Activated naive CD8-positive, alpha-beta T cell treated with anti-CD3 and anti-CD28 coated beads, Interleukin-2, amount 50 U/mL, for 24 hours (primary cell): ENCODE measurements at regions not wholly inside any gene's neighbourhood (a gene's known extent, or its start where the extent isn't known, plus 50 kb on each side); places are given as distances from the start of the nearest gene placed in this dataset.

Source experiments
- ATAC-seq: fragments of 150-1000 bp; cut with Tn5 transposase; one replicate; pipeline ENCODE4 v1.10.0; 2021
- DNase-seq: peaks from one replicate; pipeline ENCODE4 v3.0.0; 2021
- H3K27ac Mint-ChIP-seq: one replicate; pipeline ENCODE4 v1.8.0; 2021; ENCODE audit warnings: mild to moderate bottlenecking, mixed read lengths
- H3K27me3 Mint-ChIP-seq: one replicate; pipeline ENCODE4 v1.8.0; 2021; ENCODE audit warnings: mixed read lengths
- H3K36me3 Mint-ChIP-seq: one replicate; pipeline ENCODE4 v1.8.0; 2021; ENCODE audit warnings: low read depth, mixed read lengths
- H3K4me1 Mint-ChIP-seq: one replicate; pipeline ENCODE4 v1.8.0; 2021; ENCODE audit warnings: mixed read lengths
- H3K4me3 Mint-ChIP-seq: one replicate; pipeline ENCODE4 v1.8.0; 2021; ENCODE audit warnings: mild to moderate bottlenecking, moderate library complexity, mixed read lengths
- H3K9me3 Mint-ChIP-seq: one replicate; pipeline ENCODE4 v1.8.0; 2021; ENCODE audit warnings: mixed read lengths

- H3K4me3 Mint-ChIP-seq: no peak overlapping the region
- no peak for DNase-seq
- H3K36me3 Mint-ChIP-seq: no peaks in the 10 kb centered on the region
- no peak for ATAC-seq
- H3K27ac Mint-ChIP-seq: no peak overlapping the region
- peaks cover 6% of the 10 kb centered on the region for H3K4me1 Mint-ChIP-seq
- peaks cover 8% of the 10 kb centered on the region for H3K9me3 Mint-ChIP-seq
- H3K27me3 Mint-ChIP-seq: no peaks in the 10 kb centered on the region
Measured at GRCh38 chr4:95979961-95980876, 140.3 kb downstream of the PDHA2 start.

- peaks cover 6% of the 10 kb centered on the region for H3K4me1 Mint-ChIP-seq
- no peaks in the 10 kb centered on the region for H3K27me3 Mint-ChIP-seq
- H3K9me3 Mint-ChIP-seq: peaks cover 8% of the 10 kb centered on the region
- no peak for DNase-seq
- ATAC-seq: no peak
- H3K36me3 Mint-ChIP-seq: no peaks in the 10 kb centered on the region
- H3K4me3 Mint-ChIP-seq: no peak overlapping the region
- no peak overlapping the region for H3K27ac Mint-ChIP-seq
Measured at GRCh38 chr4:95980877-95981360, 141.0 kb downstream of the PDHA2 start.

- Mint-ChIP-seq H3K27me3 (no peaks in the 10 kb centered on the region), H3K9me3 (peaks cover 8% of the 10 kb centered on the region), H3K27ac (no peak overlapping the region), H3K36me3 (no peaks in the 10 kb centered on the region), H3K4me3 (no peak overlapping the region), H3K4me1 (peaks cover 6% of the 10 kb centered on the region)
- DNase-seq: no peak
- ATAC-seq: no peak
Measured at GRCh38 chr4:95981591-95981990, 141.7 kb downstream of the PDHA2 start.

GRCh38 chr4:95982516-95982915 lies 142.6 kb downstream of the PDHA2 start:
- DNase-seq (no peak), ATAC-seq (no peak)
- no peaks in the 10 kb centered on the region for H3K36me3 Mint-ChIP-seq
- no peaks in the 10 kb centered on the region for H3K27me3 Mint-ChIP-seq
- no peak overlapping the region for H3K4me3 Mint-ChIP-seq
- peaks cover 6% of the 10 kb centered on the region for H3K4me1 Mint-ChIP-seq
- no peak overlapping the region for H3K27ac Mint-ChIP-seq
- H3K9me3 Mint-ChIP-seq: peaks cover 8% of the 10 kb centered on the region

- Mint-ChIP-seq H3K9me3 (peaks cover 8% of the 10 kb centered on the region), H3K27ac (no peak overlapping the region), H3K4me3 (no peak overlapping the region), H3K27me3 (no peaks in the 10 kb centered on the region), H3K36me3 (no peaks in the 10 kb centered on the region), H3K4me1 (peaks cover 6% of the 10 kb centered on the region)
- DNase-seq (no peak), ATAC-seq (no peak)
Measured at GRCh38 chr4:95984081-95984480, 144.2 kb downstream of the PDHA2 start.

- no peaks in the 10 kb centered on the region for H3K36me3 Mint-ChIP-seq
- no peak overlapping the region for H3K27ac Mint-ChIP-seq
- no peak for ATAC-seq
- no peak overlapping the region for H3K4me3 Mint-ChIP-seq
- H3K9me3 Mint-ChIP-seq: peaks cover 8% of the 10 kb centered on the region
- DNase-seq: no peak
- peaks cover 6% of the 10 kb centered on the region for H3K4me1 Mint-ChIP-seq
- H3K27me3 Mint-ChIP-seq: no peaks in the 10 kb centered on the region
Measured at GRCh38 chr4:95985051-95985450, 145.2 kb downstream of the PDHA2 start.

GRCh38 chr4:95985791-95986550 lies 146.1 kb downstream of the PDHA2 start:
- ATAC-seq: no peak
- Mint-ChIP-seq H3K9me3 (peaks cover 8% of the 10 kb centered on the region), H3K27me3 (no peaks in the 10 kb centered on the region), H3K36me3 (no peaks in the 10 kb centered on the region), H3K4me1 (peaks cover 6% of the 10 kb centered on the region), H3K4me3 (no peak overlapping the region), H3K27ac (no peak overlapping the region)
- DNase-seq: no peak

GRCh38 chr4:95987851-95988250 lies 148.0 kb downstream of the PDHA2 start:
- Mint-ChIP-seq H3K4me3 (no peak overlapping the region), H3K9me3 (peaks cover 8% of the 10 kb centered on the region), H3K4me1 (peaks cover 6% of the 10 kb centered on the region), H3K27me3 (no peaks in the 10 kb centered on the region), H3K36me3 (no peaks in the 10 kb centered on the region), H3K27ac (no peak overlapping the region)
- DNase-seq (no peak), ATAC-seq (no peak)

- no peaks in the 10 kb centered on the region for H3K4me1 Mint-ChIP-seq
- peaks cover 9% of the 10 kb centered on the region for H3K9me3 Mint-ChIP-seq
- H3K27me3 Mint-ChIP-seq: no peaks in the 10 kb centered on the region
- no peak overlapping the region for H3K4me3 Mint-ChIP-seq
- no peak for DNase-seq
- no peak for ATAC-seq
- H3K36me3 Mint-ChIP-seq: no peaks in the 10 kb centered on the region
- H3K27ac Mint-ChIP-seq: no peak overlapping the region
Measured at GRCh38 chr4:95998311-95998710, 158.4 kb downstream of the PDHA2 start.

GRCh38 chr4:96003951-96004740 lies 164.3 kb downstream of the PDHA2 start:
- no peak overlapping the region for H3K4me3 Mint-ChIP-seq

GRCh38 chr4:96009427-96010119 lies 169.7 kb downstream of the PDHA2 start:
- Mint-ChIP-seq H3K4me3 (no peak overlapping the region), H3K27me3 (no peaks in the 10 kb centered on the region), H3K36me3 (no peaks in the 10 kb centered on the region), H3K27ac (no peak overlapping the region), H3K4me1 (no peaks in the 10 kb centered on the region), H3K9me3 (peaks cover 4% of the 10 kb centered on the region)
- no peak for ATAC-seq
- DNase-seq: no peak

More at GRCh38 chr4:96003951-96004740, 164.3 kb downstream of the PDHA2 start:
- Mint-ChIP-seq H3K27ac (no peak overlapping the region), H3K27me3 (no peaks in the 10 kb centered on the region), H3K9me3 (peaks cover 7% of the 10 kb centered on the region), H3K36me3 (no peaks in the 10 kb centered on the region), H3K4me1 (no peaks in the 10 kb centered on the region)
- ATAC-seq (no peak), DNase-seq (no peak)

GRCh38 chr4:96012687-96013086 lies 172.8 kb downstream of the PDHA2 start:
- H3K4me3 Mint-ChIP-seq: no peak overlapping the region
- ATAC-seq (no peak), DNase-seq (no peak)
- no peaks in the 10 kb centered on the region for H3K4me1 Mint-ChIP-seq
- H3K27me3 Mint-ChIP-seq: no peaks in the 10 kb centered on the region
- H3K27ac Mint-ChIP-seq: no peak overlapping the region
- no peaks in the 10 kb centered on the region for H3K36me3 Mint-ChIP-seq
- H3K9me3 Mint-ChIP-seq: peaks cover 4% of the 10 kb centered on the region

- ATAC-seq (no peak), DNase-seq (no peak)
- H3K4me1 Mint-ChIP-seq: no peaks in the 10 kb centered on the region
- no peaks in the 10 kb centered on the region for H3K27me3 Mint-ChIP-seq
- H3K9me3 Mint-ChIP-seq: no peaks in the 10 kb centered on the region
- H3K27ac Mint-ChIP-seq: no peak overlapping the region
- H3K4me3 Mint-ChIP-seq: no peak overlapping the region
- H3K36me3 Mint-ChIP-seq: no peaks in the 10 kb centered on the region
Measured at GRCh38 chr4:96016634-96017299, 176.9 kb downstream of the PDHA2 start.
